SK-N-MC (cell line): ENCODE measurements at regions not wholly inside any gene's neighbourhood (a gene's known extent, or its start where the extent isn't known, plus 50 kb on each side); places are given as distances from the start of the nearest gene placed in this dataset.

Source experiments
- EZH2 ChIP-seq: fragments of 200-600 bp; sonication (generic); IDR thresholded peaks from one replicate; pipeline ENCODE4 v1.6.1; 2017; ENCODE audit warnings: antibody characterized with exemption
- FOXP2 ChIP-seq: optimal IDR thresholded peaks from 2 replicates; pipeline ENCODE3; 2011; ENCODE audit warnings: mild to moderate bottlenecking, moderate library complexity; ENCODE audit not compliant: insufficient read depth; ENCODE audit errors: extremely low read length, control extremely low read depth
- POLR2AphosphoS5 ChIP-seq: IDR thresholded peaks from 2 replicates; pipeline ENCODE4 v1.6.1; 2012; ENCODE audit warnings: mild to moderate bottlenecking, low read depth, low read length, borderline replicate concordance

DNA sequence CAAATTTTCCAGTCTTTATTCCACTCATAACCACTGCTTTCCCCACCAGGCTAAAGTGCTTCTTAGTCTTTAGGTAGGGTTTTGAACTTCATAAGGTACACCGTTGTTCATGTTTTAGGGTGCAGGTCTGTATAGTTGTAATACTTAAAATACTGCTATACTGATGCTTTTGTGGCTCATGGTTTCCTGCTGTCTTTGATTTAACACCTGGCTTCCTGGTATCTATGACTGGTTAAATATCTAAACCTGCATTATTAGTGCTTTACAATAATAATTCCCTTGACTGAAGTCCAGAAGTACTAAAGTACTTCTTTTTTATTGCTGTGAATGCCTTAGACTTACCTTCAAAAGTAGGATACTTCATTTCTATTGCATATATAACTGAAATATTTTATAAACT lies 384.7 kb downstream of the SRGAP2C start:
- TF ChIP-seq EZH2 = no peak
- no peak for TF ChIP-seq POLR2AphosphoS5
- no peak for TF ChIP-seq FOXP2
